RWPE2 (cell line): ENCODE measurements at regions not wholly inside any gene's neighbourhood (a gene's known extent, or its start where the extent isn't known, plus 50 kb on each side); places are given as distances from the start of the nearest gene placed in this dataset.

Source experiments
- ATAC-seq: fragments of 200-7000 bp; cut with Tn5 transposase; 3 replicates; pipeline ENCODE4 v1.9.1; 2021; ENCODE audit warnings: low read depth
- DNase-seq: peaks from one replicate; pipeline ENCODE4 v3.0.0-alpha.2; 2020; ENCODE audit warnings: low spot score
- H3K27ac ChIP-seq: fragments of 450-650 bp; 2 replicates; pipeline ENCODE4 v1.5.1; 2017; ENCODE audit warnings: mild to moderate bottlenecking; ENCODE audit not compliant: poor library complexity, severe bottlenecking
- H3K27me3 ChIP-seq: fragments of 250-450 bp; sonication (Bioruptor Pico); 2 replicates; pipeline ENCODE4 v1.5.1; 2021; ENCODE audit warnings: mild to moderate bottlenecking, moderate library complexity; ENCODE audit not compliant: insufficient read depth, poor library complexity, severe bottlenecking
- H3K36me3 ChIP-seq: fragments of 250-450 bp; sonication (Bioruptor Pico); 2 replicates; pipeline ENCODE4 v1.5.1; 2020; ENCODE audit warnings: low read depth, mild to moderate bottlenecking, moderate library complexity
- H3K4me1 ChIP-seq: fragments of 250-450 bp; sonication (Bioruptor Pico); 2 replicates; pipeline ENCODE4 v1.5.1; 2021; ENCODE audit warnings: mild to moderate bottlenecking, moderate library complexity; ENCODE audit not compliant: insufficient read depth, poor library complexity, severe bottlenecking
- H3K4me3 ChIP-seq: fragments of 250-450 bp; sonication (Bioruptor Pico); 2 replicates; pipeline ENCODE4 v1.5.1; 2021; ENCODE audit warnings: mild to moderate bottlenecking, moderate library complexity; ENCODE audit not compliant: severe bottlenecking
- H3K9me3 ChIP-seq: fragments of 250-450 bp; sonication (Bioruptor Pico); 2 replicates; pipeline ENCODE4 v1.5.1; 2021; ENCODE audit warnings: mild to moderate bottlenecking, moderate library complexity; ENCODE audit not compliant: severe bottlenecking
- TF ChIP-seq, protein P1 (sequence below): fragments of 450-650 bp; IDR thresholded peaks from one replicate; pipeline ENCODE4 v1.5.1; 2017; ENCODE audit warnings: mild to moderate bottlenecking, moderate library complexity; ENCODE audit not compliant: poor library complexity, severe bottlenecking

DNA sequence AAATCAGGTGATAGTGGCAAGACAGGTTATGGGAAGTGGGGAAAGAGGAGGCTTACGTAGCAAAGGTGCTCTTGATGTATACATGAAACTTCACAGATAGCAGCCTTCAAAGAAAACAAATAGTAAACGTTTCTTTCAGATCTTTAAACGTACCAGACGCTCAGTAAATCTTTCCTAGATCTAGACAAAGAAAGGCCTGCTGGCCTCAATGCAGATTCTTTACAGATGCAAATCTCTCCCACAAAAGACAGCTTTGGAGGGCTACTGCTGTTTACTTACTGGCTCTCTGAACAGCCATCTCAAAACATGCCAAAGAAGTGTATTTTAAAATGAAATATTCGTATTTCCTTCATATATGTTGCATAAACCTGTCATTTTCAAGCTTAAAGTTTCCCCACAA, 1279.9 kb upstream of the NRXN1 start:
- H3K27me3 ChIP-seq, result no peaks in the 10 kb centered on the region
- DNase-seq (no peak), ATAC-seq (no peak)
- H3K4me3 ChIP-seq, result no peak overlapping the region
- no peaks in the 10 kb centered on the region for H3K9me3 ChIP-seq
- no peaks in the 10 kb centered on the region for H3K36me3 ChIP-seq
- TF ChIP-seq, protein P1, sequence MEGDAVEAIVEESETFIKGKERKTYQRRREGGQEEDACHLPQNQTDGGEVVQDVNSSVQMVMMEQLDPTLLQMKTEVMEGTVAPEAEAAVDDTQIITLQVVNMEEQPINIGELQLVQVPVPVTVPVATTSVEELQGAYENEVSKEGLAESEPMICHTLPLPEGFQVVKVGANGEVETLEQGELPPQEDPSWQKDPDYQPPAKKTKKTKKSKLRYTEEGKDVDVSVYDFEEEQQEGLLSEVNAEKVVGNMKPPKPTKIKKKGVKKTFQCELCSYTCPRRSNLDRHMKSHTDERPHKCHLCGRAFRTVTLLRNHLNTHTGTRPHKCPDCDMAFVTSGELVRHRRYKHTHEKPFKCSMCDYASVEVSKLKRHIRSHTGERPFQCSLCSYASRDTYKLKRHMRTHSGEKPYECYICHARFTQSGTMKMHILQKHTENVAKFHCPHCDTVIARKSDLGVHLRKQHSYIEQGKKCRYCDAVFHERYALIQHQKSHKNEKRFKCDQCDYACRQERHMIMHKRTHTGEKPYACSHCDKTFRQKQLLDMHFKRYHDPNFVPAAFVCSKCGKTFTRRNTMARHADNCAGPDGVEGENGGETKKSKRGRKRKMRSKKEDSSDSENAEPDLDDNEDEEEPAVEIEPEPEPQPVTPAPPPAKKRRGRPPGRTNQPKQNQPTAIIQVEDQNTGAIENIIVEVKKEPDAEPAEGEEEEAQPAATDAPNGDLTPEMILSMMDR, result no peak
- H3K27ac ChIP-seq, result no peak overlapping the region
- no peaks in the 10 kb centered on the region for H3K4me1 ChIP-seq

DNA sequence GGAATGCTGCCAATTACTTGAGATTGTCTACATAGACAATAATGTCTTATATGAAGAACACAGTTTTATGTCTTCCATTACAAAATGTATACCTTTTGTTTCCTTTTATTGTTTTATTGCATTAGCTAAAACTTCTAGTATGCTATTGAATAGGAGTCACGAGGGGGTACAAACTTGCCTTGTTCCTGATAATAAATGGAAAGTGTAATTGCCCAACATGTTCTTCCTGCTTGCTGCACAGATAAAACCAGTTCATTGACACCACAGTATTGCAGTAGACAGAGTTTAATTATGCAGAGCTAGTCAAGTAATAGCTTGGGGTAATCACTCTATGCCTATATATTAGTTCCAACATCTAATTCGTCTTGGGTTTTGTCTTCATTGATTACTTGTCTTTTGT, 1276.2 kb upstream of the NRXN1 start:
- no peaks in the 10 kb centered on the region for H3K36me3 ChIP-seq
- H3K4me3 ChIP-seq, result no peak overlapping the region
- no peak for DNase-seq
- no peak for ATAC-seq
- H3K27ac ChIP-seq, result no peak overlapping the region
- no peaks in the 10 kb centered on the region for H3K27me3 ChIP-seq
- no peaks in the 10 kb centered on the region for H3K4me1 ChIP-seq
- no peaks in the 10 kb centered on the region for H3K9me3 ChIP-seq
- TF ChIP-seq, protein P1, result no peak

DNA sequence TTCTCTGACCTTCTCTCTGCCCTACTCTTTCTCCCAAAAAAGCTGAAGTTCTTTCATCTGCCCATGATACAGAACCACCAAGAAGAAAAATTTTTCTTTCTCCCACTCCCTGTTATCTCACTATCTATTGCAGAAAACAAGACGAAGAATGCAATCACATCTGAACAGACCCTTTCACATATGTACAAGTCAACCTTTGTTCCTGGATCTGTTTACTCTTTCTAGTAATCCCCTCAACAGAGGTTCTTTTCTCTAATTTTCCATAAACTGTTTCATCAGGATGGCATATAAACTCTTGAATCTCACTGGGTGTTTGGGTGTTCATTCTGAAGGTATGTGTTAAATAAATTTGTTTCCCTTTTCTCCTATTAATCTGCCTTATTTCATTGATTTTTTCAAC, 1262.7 kb upstream of the NRXN1 start:
- no peak overlapping the region for H3K4me3 ChIP-seq
- no peak overlapping the region for H3K27ac ChIP-seq
- TF ChIP-seq, protein P1, result no peak
- peaks cover 4% of the 10 kb centered on the region for H3K27me3 ChIP-seq
- ATAC-seq (no peak), DNase-seq (no peak)
- H3K36me3 ChIP-seq, result no peaks in the 10 kb centered on the region
- no peaks in the 10 kb centered on the region for H3K4me1 ChIP-seq
- H3K9me3 ChIP-seq, result no peaks in the 10 kb centered on the region

GRCh38 chr2:52292801-52293200, 1260.9 kb upstream of the NRXN1 start:
- TF ChIP-seq, protein P1, result no peak

GRCh38 chr2:52289741-52290140, 1257.8 kb upstream of the NRXN1 start:
- H3K27ac ChIP-seq, result no peak overlapping the region
- H3K9me3 ChIP-seq, result no peaks in the 10 kb centered on the region
- TF ChIP-seq, protein P1, result no peak
- ATAC-seq (no peak), DNase-seq (no peak)
- no peak overlapping the region for H3K4me3 ChIP-seq
- no peaks in the 10 kb centered on the region for H3K36me3 ChIP-seq
- H3K4me1 ChIP-seq, result no peaks in the 10 kb centered on the region
- H3K27me3 ChIP-seq, result no peaks in the 10 kb centered on the region

More at GRCh38 chr2:52292801-52293200, 1260.9 kb upstream of the NRXN1 start:
- H3K27ac ChIP-seq, result no peak overlapping the region
- H3K27me3 ChIP-seq, result peaks cover 4% of the 10 kb centered on the region
- ATAC-seq (no peak), DNase-seq (no peak)
- no peaks in the 10 kb centered on the region for H3K9me3 ChIP-seq
- no peaks in the 10 kb centered on the region for H3K36me3 ChIP-seq
- no peak overlapping the region for H3K4me3 ChIP-seq
- H3K4me1 ChIP-seq, result no peaks in the 10 kb centered on the region
